ENCODE measurements at regions not wholly inside any gene's neighbourhood (a gene's known extent, or its start where the extent isn't known, plus 50 kb on each side); places are given as distances from the start of the nearest gene placed in this dataset.

DNA sequence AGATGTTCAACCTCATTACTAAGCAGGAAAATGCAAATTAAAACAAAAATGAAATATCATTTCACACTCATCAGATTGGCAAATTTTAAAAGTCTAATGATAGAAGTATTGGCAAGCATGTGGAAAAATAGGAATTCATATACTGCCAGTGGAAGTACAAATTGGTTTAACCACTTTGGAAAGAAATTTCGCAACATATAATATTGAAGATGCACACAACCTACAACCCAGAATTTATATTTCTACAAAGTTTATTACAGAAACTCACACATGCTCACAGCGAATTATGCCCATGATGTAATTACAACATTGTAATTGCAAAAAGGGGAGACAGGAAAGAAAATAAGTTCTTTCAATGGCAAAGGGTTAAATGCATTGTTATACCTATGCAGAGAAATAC, 324.1 kb downstream of the IGSF11 start:
- 80 to 85% (median 81%) methylated on average over 2 of the region's 2 CpGs for WGBS, 3 donors
- TF ChIP-seq, protein P1, sequence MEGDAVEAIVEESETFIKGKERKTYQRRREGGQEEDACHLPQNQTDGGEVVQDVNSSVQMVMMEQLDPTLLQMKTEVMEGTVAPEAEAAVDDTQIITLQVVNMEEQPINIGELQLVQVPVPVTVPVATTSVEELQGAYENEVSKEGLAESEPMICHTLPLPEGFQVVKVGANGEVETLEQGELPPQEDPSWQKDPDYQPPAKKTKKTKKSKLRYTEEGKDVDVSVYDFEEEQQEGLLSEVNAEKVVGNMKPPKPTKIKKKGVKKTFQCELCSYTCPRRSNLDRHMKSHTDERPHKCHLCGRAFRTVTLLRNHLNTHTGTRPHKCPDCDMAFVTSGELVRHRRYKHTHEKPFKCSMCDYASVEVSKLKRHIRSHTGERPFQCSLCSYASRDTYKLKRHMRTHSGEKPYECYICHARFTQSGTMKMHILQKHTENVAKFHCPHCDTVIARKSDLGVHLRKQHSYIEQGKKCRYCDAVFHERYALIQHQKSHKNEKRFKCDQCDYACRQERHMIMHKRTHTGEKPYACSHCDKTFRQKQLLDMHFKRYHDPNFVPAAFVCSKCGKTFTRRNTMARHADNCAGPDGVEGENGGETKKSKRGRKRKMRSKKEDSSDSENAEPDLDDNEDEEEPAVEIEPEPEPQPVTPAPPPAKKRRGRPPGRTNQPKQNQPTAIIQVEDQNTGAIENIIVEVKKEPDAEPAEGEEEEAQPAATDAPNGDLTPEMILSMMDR (IDR thresholded peaks at IDR 0.05), result no peak

GRCh38 chr3:118713502-118714207, 321.0 kb downstream of the IGSF11 start:
- intact Hi-C loops (cut with DNase I), result no loop called here
- Histone ChIP-seq H3K4me1 (no peaks in the 10 kb centered on the region), H3K27ac (no peak overlapping the region), H3K27me3 (ENCODE audit: insufficient read depth in 3 of 3, low read length in 2 of 3) (no peaks in the 10 kb centered on the region), H3K9me3 (no peaks in the 10 kb centered on the region), H3K4me3 (no peak overlapping the region), H3K36me3 (ENCODE audit: insufficient read depth in 1 of 2, low read depth in 1 of 2) (no peaks in the 10 kb centered on the region)
- DNase-seq (no peak), ATAC-seq (no peak)
- TF ChIP-seq, protein P1 (IDR thresholded peaks at IDR 0.05), result no peak
- 85 to 89% (median 87%) methylated on average over 3 of the region's 3 CpGs for whole genome bisulfite sequencing, 3 donors

More for the DNA sequence above, 324.1 kb downstream of the IGSF11 start:
- Histone ChIP-seq H3K27ac (no peak overlapping the region), H3K4me1 (no peaks in the 10 kb centered on the region), H3K27me3 (ENCODE audit: insufficient read depth in 3 of 3, low read length in 2 of 3) (peaks cover 0 to 2% (median 0%) of the 10 kb centered on the region in 3 donors), H3K36me3 (ENCODE audit: insufficient read depth in 1 of 2, low read depth in 1 of 2) (no peaks in the 10 kb centered on the region), H3K4me3 (no peak overlapping the region), H3K9me3 (no peaks in the 10 kb centered on the region)
- DNase-seq, result no peak
- no peak for ATAC-seq
- intact Hi-C loops (cut with DNase I), result no loop called here

GRCh38 chr3:118714800-118715199, 319.8 kb downstream of the IGSF11 start:
- ATAC-seq, result no peak
- Histone ChIP-seq H3K4me1 (no peaks in the 10 kb centered on the region), H3K4me3 (no peak overlapping the region), H3K9me3 (peaks cover 4% of the 10 kb centered on the region), H3K27me3 (ENCODE audit: insufficient read depth in 3 of 3, low read length in 2 of 3) (no peaks in the 10 kb centered on the region), H3K36me3 (ENCODE audit: insufficient read depth in 1 of 2, low read depth in 1 of 2) (no peaks in the 10 kb centered on the region), H3K27ac (no peak overlapping the region)
- TF ChIP-seq, protein P1 (IDR thresholded peaks at IDR 0.05), result no peak
- 86 to 94% (median 89%) methylated on average over 2 of the region's 2 CpGs for WGBS, 3 donors
- intact Hi-C loops (cut with DNase I), result no loop called here
- DNase-seq, result no peak

DNA sequence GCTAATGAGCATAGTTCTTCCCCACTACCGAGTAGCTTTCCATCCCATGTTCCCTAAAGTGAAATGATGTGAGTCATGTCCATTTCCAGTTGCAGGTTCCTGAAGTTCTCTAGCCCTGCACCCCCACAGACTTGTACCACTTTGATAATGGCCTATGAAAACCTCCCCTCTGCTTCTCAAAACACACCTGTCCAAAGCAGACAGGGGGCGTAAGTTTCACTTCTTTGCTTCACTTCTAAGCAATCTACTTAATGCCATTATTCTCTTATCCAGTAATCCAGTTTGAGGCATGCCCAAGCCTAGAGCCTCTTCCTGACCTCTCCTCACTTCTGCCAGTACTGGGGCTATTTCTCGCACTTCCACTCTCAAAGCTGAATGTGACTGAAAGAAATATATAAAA, 305.1 kb downstream of the IGSF11 start:
- Histone ChIP-seq H3K36me3 (ENCODE audit: insufficient read depth in 1 of 2, low read depth in 1 of 2) (no peaks in the 10 kb centered on the region), H3K27ac (no peak overlapping the region), H3K4me3 (no peak overlapping the region), H3K4me1 (no peaks in the 10 kb centered on the region), H3K27me3 (ENCODE audit: insufficient read depth in 3 of 3, low read length in 2 of 3) (peaks cover 0 to 3% (median 0%) of the 10 kb centered on the region in 3 donors), H3K9me3 (no peaks in the 10 kb centered on the region)
- ATAC-seq, result no peak
- no peak for DNase-seq
- intact Hi-C loops (cut with DNase I), result no loop called here
- TF ChIP-seq, protein P1 (IDR thresholded peaks at IDR 0.05), result no peak
- 68 to 88% (median 73%) methylated on average over 3 of the region's 3 CpGs for WGBS, 3 donors

DNA sequence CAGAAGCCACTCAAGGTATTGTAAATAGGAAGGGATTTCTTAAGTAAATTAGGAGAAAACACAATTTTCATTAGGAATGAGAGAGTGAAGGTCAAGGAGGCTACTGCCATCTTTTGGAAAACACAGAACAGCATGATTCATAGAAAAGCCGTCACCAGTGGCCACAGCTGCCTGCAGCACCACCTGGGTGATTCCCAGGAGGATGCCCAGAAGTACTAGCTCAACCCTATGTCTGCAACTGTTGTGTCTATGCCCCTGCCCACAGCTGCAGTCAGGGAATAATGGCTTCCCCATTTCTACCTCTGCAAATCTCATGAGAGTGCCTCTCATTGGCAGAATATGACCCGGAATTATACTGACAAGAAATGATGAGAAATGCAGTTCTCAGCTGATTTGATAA, 300.0 kb downstream of the IGSF11 start:
- DNase-seq, result no peak
- no peak for ATAC-seq
- H3K4me1 ChIP-seq, result no peaks in the 10 kb centered on the region
- 54 to 62% (median 55%) methylated on average over 2 of the region's 2 CpGs for WGBS, 3 donors
- TF ChIP-seq, protein P1 (IDR thresholded peaks at IDR 0.05), result no peak
- no peak overlapping the region for H3K4me3 ChIP-seq
- H3K9me3 ChIP-seq, result no peaks in the 10 kb centered on the region
- no peak overlapping the region for H3K27ac ChIP-seq
- H3K27me3 ChIP-seq (ENCODE audit: insufficient read depth in 3 of 3, low read length in 2 of 3), result peaks cover 0 to 3% (median 0%) of the 10 kb centered on the region in 3 donors
- intact Hi-C loops (cut with DNase I), result no loop called here
- no peaks in the 10 kb centered on the region for H3K36me3 ChIP-seq (ENCODE audit: insufficient read depth in 1 of 2, low read depth in 1 of 2)
